Activated naive CD4-positive, alpha-beta T cell treated with anti-CD3 and anti-CD28 coated beads, Interleukin-2, amount 50 U/mL, for 24 hours (primary cell): ENCODE measurements at regions not wholly inside any gene's neighbourhood (a gene's known extent, or its start where the extent isn't known, plus 50 kb on each side); places are given as distances from the start of the nearest gene placed in this dataset.
"Not testable (repeated sequence)": the region's sequence is repeated elsewhere in the genome, so short reads cannot be mapped to it uniquely, and the experiment has no call there.

Source experiments
- H3K27ac Mint-ChIP-seq: one replicate; pipeline ENCODE4 v1.8.0; 2021; ENCODE audit warnings: mild to moderate bottlenecking, mixed read lengths
- H3K27me3 Mint-ChIP-seq: one replicate; pipeline ENCODE4 v1.8.0; 2021; ENCODE audit warnings: mixed read lengths
- H3K36me3 Mint-ChIP-seq: one replicate; pipeline ENCODE4 v1.8.0; 2021; ENCODE audit warnings: mixed read lengths
- H3K4me1 Mint-ChIP-seq: one replicate; pipeline ENCODE4 v1.8.0; 2021; ENCODE audit warnings: mixed read lengths
- H3K4me3 Mint-ChIP-seq: one replicate; pipeline ENCODE4 v1.8.0; 2021; ENCODE audit warnings: mild to moderate bottlenecking, mixed read lengths
- H3K9me3 Mint-ChIP-seq: one replicate; pipeline ENCODE4 v1.8.0; 2021; ENCODE audit warnings: mixed read lengths

DNA sequence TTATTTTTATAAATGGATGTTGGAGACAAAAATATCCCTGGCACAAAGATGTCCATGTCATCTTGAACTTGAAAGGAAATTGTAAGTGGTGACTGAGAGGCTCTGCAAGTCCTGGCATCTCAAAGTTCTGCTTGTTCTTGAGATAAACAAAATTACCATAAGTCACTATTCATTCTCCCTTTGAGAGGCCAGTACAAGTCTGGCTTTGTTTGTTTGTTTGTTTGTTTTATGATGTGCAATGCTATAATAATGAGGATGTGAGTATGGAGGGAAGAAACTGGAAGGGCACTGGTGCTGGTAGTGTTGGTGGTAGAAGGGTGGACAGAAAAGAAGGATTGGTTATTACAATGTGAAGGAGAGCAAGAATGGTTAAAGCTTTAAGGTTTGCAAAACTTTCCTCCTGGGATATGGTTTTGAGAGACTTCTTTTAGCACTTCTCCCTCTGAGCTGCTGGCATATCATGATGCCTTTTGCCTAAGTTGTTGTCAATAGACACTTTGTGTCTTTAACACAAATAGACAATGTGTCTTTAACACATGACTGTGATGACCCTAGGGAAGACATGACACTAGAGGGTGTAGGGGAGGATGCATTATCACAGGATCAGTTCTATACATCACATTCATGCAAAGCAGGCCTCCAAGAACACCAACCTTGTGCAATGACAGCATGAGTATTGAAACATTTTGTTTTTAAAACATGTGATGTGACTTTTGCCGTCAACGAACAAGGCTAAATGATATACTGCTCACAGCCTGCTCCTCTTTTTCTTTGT, 880.5 kb upstream of the GOT2 start:
- Mint-ChIP-seq H3K36me3 (no peaks in the 10 kb centered on the region), H3K4me3 (no peak overlapping the region), H3K9me3 (no peaks in the 10 kb centered on the region), H3K27me3 (no peaks in the 10 kb centered on the region), H3K27ac (no peak overlapping the region), H3K4me1 (no peaks in the 10 kb centered on the region)

DNA sequence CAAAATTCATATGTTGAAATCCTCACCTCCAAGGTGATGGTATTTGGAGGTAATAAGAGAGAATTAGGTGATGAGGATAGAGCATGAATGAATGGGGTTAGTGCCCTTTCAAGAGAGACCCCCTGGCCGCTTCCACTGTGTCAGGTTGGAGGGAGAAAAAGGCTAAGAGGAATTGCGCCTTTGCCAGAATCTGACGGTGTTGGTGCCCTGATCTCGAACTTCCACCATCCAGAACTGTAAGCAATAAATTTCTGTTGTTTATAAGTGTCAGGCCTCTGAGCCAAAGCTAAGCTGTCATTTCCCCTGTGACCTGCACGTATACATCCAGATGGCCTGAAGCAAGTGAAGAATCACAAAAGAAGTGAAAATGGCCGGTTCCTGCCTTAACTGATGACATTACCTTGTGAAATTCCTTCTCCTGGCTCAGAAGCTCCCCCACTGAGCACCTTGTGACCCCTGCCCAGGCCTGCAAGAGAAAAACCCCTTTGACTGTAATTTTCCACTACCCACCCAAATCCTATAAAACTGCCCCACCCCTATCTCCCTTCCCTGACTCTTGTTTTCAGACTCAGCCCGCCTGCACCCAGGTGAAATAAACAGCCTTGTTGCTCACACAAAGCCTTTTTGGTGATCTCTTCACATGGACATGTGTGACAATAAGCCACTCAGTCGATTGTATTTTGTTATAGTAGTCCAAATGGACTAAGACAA, 878.9 kb upstream of the GOT2 start:
- H3K9me3 Mint-ChIP-seq, H3K4me3 Mint-ChIP-seq, H3K27ac Mint-ChIP-seq, H3K27me3 Mint-ChIP-seq, H3K36me3 Mint-ChIP-seq, H3K4me1 Mint-ChIP-seq: not testable (repeated sequence)

DNA sequence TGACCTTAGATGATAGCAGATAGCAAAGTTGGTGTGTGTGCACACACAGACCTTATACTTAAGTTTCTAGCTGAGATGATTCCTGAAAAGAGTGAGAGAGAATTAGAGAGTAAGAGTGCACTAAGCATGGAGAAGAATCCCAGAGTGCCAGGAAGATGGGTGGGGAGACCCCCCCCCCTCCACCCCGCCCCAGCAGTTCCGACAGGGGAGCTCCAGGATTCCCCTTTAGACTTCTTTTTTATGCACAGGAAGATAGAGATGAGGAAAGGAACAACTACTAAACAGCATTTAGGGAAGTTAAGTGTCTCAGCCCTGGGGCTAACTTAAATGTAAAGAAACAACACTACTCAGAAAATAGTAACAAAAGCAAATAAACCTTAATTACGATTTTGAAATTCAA, 878.0 kb upstream of the GOT2 start:
- H3K36me3 Mint-ChIP-seq = no peaks in the 10 kb centered on the region

DNA sequence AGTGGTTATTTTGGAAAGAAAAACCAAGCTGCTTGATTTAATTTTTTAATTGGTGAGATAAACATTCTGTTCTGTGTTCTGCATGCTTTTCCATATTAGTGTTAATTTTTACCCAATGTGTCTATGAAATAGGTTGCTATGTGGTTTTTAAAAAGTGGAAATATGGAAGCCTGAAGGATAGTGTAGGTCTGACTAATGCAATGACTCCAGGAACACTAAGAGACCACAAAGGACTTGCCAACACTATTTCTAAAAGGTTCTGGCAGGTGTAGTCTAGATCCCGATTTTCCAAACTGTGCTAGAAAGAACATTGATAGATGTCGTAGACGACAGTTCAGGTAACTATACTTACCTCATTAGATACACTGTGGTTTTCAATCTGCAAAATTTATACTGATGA, 877.4 kb upstream of the GOT2 start:
- Mint-ChIP-seq H3K4me1 (no peaks in the 10 kb centered on the region), H3K27ac (no peak overlapping the region), H3K4me3 (no peak overlapping the region), H3K9me3 (no peaks in the 10 kb centered on the region), H3K36me3 (no peaks in the 10 kb centered on the region), H3K27me3 (no peaks in the 10 kb centered on the region)

More for the DNA sequence above, 878.0 kb upstream of the GOT2 start:
- no peaks in the 10 kb centered on the region for H3K4me1 Mint-ChIP-seq
- no peak overlapping the region for H3K27ac Mint-ChIP-seq
- H3K4me3 Mint-ChIP-seq = no peak overlapping the region
- H3K9me3 Mint-ChIP-seq = no peaks in the 10 kb centered on the region
- no peaks in the 10 kb centered on the region for H3K27me3 Mint-ChIP-seq

DNA sequence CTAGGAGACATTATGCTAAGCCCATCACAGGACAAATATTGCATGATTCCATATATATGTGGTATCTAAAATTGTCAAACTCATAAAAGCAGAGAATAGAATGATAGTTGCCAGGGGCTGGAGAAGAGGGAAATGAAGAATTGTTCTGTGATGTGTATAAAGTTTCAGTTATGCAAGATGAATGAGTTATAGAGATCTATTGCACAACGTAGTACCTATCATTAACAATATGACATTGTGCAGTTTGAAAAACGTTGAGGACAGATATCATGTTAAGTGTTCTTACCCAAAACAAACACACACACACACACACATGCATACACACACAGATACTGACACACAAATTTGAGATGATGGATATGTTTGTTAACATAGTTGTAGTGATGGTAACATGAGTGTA, 871.6 kb upstream of the GOT2 start:
- Mint-ChIP-seq H3K9me3 (no peaks in the 10 kb centered on the region), H3K4me1 (no peaks in the 10 kb centered on the region), H3K36me3 (no peaks in the 10 kb centered on the region), H3K4me3 (no peak overlapping the region), H3K27ac (no peak overlapping the region), H3K27me3 (no peaks in the 10 kb centered on the region)

DNA sequence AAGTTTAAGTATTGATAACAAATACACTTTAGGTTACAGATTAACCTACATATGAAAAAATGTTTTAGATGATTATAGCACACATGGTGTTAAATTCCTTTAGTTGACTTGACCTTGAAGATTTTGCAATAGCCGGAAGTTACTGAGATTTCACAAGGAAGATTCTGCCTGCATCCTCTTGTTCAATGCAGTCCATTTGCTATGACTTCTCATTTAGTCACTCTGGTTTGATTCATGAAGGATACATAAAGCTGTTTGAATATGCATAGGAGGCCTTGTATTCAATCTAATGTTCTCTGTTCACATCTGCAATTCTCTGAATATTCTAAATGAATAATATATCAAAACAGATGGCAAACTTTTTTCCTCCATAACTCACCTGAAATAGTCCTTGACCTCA, 870.2 kb upstream of the GOT2 start:
- Mint-ChIP-seq H3K27ac (no peak overlapping the region), H3K4me1 (no peaks in the 10 kb centered on the region), H3K9me3 (no peaks in the 10 kb centered on the region), H3K36me3 (no peaks in the 10 kb centered on the region), H3K27me3 (no peaks in the 10 kb centered on the region), H3K4me3 (no peak overlapping the region)

DNA sequence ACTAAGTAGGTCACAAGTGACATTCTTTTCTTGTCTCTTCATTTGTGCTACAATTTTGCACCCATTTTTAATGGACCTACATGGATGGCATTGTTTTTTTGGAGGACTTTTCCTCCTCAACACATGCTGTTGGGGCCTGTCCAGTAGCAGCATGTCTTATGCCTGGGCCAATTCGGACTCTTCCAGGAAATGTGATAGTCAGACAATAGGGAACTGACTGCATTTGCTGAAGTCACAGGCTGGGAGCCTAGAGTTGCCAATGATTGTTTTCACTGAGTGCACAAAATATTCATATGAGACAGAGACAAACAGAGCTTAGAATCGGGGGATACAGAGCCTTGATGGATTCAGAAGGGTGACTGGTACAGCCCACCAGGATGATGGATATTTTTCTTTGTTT, 867.3 kb upstream of the GOT2 start:
- H3K4me3 Mint-ChIP-seq = no peak overlapping the region
- H3K4me1 Mint-ChIP-seq = no peaks in the 10 kb centered on the region
- no peaks in the 10 kb centered on the region for H3K27me3 Mint-ChIP-seq
- no peak overlapping the region for H3K27ac Mint-ChIP-seq
- H3K9me3 Mint-ChIP-seq = no peaks in the 10 kb centered on the region
- H3K36me3 Mint-ChIP-seq = no peaks in the 10 kb centered on the region

DNA sequence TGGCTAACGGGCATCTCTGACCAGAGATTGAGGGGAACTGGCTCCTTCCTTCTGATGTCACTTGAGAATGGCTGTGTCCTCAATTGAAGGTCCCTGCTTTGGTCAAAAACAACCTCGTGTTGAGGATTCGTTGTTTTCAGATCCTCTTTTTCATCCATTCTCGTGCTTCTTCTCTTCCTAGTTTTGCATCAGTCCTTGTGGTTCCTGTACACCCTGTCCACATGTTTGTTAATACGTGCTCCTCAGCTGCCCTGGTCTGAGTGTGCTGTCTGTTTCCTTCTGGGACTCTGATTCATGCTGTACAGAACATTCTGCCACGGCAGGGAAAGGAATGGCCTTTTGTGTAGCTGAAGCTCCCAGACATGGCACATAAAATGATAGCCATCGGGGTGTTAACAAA, 863.2 kb upstream of the GOT2 start:
- Mint-ChIP-seq H3K4me1 (no peaks in the 10 kb centered on the region), H3K27ac (no peak overlapping the region), H3K4me3 (no peak overlapping the region), H3K9me3 (peaks cover 7% of the 10 kb centered on the region), H3K36me3 (no peaks in the 10 kb centered on the region), H3K27me3 (no peaks in the 10 kb centered on the region)

DNA sequence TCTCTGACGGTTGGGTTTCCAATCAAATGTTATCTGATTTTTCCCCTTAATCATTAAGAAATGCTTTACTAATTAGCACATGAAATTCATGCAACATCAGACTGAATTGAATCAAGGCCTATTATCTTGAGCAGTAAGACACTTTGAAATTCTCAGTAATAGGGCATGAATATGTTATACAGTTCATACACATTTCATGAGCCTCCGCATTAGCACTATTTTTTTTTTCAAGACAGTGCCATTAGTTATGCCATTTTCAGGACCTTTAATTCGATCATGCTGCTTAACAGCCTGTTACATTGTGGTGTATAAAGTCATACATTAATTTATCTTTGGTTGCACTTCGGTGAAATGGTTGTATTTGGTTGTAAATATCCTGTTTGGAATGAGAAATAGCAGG, 862.6 kb upstream of the GOT2 start:
- no peak overlapping the region for H3K27ac Mint-ChIP-seq
- H3K4me3 Mint-ChIP-seq = no peak overlapping the region
- H3K27me3 Mint-ChIP-seq = no peaks in the 10 kb centered on the region
- H3K4me1 Mint-ChIP-seq = no peaks in the 10 kb centered on the region
- no peaks in the 10 kb centered on the region for H3K36me3 Mint-ChIP-seq
- H3K9me3 Mint-ChIP-seq = peaks cover 7% of the 10 kb centered on the region

DNA sequence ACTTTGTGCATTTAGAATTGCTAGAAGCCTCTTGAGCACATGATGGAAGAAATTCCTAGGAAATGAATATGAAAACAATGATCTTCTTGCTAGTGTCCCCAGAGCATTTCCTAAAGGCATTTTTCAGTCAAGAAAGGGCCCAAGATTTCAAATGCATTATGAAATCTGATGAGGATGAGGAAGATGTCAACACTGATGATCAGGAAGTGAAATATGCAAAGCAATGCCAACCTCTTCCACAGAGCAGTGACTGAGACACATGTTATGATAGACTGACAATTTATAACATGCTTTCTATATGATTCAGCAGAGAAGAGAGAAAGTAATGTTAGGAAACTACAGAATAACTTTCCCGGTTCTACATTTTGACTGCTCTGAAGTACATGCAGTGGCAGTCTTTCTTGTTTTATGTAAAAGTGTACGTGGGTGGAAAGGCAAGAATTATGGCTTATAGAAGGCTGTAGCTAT, 859.1 kb upstream of the GOT2 start:
- Mint-ChIP-seq H3K4me3 (no peak overlapping the region), H3K4me1 (no peaks in the 10 kb centered on the region), H3K36me3 (no peaks in the 10 kb centered on the region), H3K27me3 (no peaks in the 10 kb centered on the region), H3K9me3 (peaks cover 14% of the 10 kb centered on the region), H3K27ac (no peak overlapping the region)

DNA sequence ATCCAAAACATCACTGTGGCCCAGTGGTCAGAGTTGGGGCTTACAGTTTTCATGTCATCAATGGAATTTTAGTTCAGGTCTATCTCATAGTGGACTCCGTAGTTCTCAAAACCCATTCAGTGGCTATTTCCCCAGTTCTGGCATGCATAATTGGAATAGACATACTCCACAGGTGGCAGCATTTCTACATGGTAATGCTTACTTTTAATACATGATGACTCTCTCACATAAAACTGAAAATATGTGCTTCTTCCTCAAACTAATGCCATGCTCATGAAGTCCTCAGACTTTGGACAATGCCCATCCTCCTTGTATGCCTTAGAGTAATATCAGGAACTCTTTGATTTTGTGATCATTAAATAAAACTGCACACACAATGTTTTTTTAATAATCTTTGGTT, 857.4 kb upstream of the GOT2 start:
- Mint-ChIP-seq H3K4me1 (no peaks in the 10 kb centered on the region), H3K36me3 (no peaks in the 10 kb centered on the region), H3K27me3 (no peaks in the 10 kb centered on the region)

DNA sequence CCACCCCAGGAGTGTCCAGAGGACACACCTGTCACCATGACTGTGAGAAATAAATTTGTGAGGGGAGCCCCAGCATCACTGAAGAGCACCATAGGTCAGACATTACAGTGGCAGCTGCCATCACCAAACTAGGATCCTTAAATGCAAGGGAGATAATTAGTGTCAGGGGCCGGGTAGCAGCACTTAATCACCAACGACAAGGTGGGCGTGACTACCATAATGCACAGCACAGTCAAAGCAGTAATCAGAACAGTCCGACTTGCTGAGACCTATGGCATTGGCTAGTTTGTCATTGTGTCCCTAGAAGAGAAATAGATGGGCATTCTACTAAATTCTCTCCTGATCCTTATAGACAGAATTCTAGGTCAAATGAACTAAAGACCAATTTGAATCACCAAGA, 856.7 kb upstream of the GOT2 start:
- H3K4me1 Mint-ChIP-seq = no peaks in the 10 kb centered on the region

More for the DNA sequence above, 857.4 kb upstream of the GOT2 start:
- H3K9me3 Mint-ChIP-seq = peaks cover 14% of the 10 kb centered on the region
- H3K4me3 Mint-ChIP-seq = no peak overlapping the region
- H3K27ac Mint-ChIP-seq = no peak overlapping the region

DNA sequence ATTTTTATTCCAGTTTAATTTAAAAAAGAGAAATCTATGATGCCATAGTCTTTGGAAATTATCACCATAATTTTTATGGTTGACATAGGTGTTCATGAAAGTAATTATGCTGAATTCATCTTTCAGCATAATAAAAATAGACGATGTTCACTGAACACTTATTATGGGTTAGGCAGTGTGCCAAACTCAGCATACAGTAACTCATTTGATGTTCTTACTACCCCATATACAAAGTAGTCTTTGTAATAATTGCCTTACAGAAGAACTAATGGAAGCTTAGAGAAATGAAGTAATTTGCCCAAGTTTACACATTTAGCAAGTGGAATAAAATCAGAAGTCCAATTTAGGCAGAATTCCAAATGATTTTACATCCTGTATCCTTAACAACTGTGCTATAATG, 852.2 kb upstream of the GOT2 start:
- no peaks in the 10 kb centered on the region for H3K36me3 Mint-ChIP-seq
- H3K27ac Mint-ChIP-seq = no peak overlapping the region
- peaks cover 7% of the 10 kb centered on the region for H3K9me3 Mint-ChIP-seq
- no peaks in the 10 kb centered on the region for H3K4me1 Mint-ChIP-seq
- H3K27me3 Mint-ChIP-seq = no peaks in the 10 kb centered on the region
- H3K4me3 Mint-ChIP-seq = no peak overlapping the region

More for the DNA sequence above, 856.7 kb upstream of the GOT2 start:
- Mint-ChIP-seq H3K9me3 (peaks cover 14% of the 10 kb centered on the region), H3K27me3 (no peaks in the 10 kb centered on the region), H3K36me3 (no peaks in the 10 kb centered on the region), H3K4me3 (no peak overlapping the region), H3K27ac (no peak overlapping the region)

DNA sequence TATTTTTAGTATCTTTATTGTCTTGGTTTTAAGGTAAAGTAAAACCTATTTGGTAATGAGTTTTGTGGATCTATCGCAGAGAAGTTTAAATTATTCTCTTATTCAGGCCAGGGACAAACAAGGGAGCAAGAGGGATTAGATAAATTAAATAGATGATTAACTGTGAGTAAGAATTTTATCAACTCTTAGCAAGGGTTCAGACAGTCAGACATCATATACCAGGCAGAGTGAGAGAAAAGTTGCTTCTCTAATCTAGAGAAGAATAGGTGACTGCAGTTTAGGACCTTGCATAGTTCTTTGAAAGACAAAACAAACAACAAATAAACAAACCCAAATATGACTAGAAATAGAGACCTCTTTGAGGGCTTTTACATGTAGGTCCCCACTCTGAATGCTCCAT, 840.2 kb upstream of the GOT2 start:
- Mint-ChIP-seq H3K9me3 (peaks cover 19% of the 10 kb centered on the region), H3K4me3 (no peak overlapping the region), H3K36me3 (no peaks in the 10 kb centered on the region), H3K27ac (no peak overlapping the region), H3K4me1 (no peaks in the 10 kb centered on the region), H3K27me3 (no peaks in the 10 kb centered on the region)

DNA sequence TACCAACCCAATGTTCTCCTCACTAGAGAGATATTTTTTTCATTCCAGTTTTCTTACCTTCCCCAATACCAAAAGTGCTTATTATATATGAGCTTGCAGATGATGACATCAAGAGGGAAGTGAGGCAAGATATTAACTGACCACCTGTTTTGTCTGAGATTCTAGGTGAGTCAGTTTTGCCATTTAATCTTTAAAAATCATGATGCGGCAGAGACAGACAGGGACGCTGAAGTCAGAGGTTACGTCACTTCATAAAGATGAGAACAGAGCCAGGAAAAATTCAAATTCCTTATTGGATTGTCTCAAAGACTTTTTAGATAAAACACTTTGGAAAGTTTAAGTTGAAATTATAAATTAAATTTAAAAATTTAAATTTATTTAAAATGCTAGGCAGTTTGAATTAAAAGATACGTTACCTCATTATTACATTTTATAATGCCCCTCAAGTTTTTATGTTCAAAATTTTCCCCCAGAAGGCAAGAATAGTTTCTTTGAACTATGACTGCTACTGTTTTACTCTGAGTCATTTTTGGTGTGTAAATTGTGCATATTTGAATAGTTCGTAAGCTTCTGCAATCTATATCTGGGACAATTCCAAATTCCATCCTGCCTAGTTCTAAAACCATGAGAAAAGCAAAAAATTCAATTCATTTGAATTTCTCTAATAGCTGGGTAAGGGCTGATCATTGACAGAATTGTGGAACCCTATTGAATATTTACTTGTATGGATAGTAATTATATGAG, 839.6 kb upstream of the GOT2 start:
- no peak overlapping the region for H3K27ac Mint-ChIP-seq
- no peak overlapping the region for H3K4me3 Mint-ChIP-seq
- H3K36me3 Mint-ChIP-seq = no peaks in the 10 kb centered on the region
- no peaks in the 10 kb centered on the region for H3K27me3 Mint-ChIP-seq
- H3K4me1 Mint-ChIP-seq = no peaks in the 10 kb centered on the region
- H3K9me3 Mint-ChIP-seq = peaks cover 15% of the 10 kb centered on the region

DNA sequence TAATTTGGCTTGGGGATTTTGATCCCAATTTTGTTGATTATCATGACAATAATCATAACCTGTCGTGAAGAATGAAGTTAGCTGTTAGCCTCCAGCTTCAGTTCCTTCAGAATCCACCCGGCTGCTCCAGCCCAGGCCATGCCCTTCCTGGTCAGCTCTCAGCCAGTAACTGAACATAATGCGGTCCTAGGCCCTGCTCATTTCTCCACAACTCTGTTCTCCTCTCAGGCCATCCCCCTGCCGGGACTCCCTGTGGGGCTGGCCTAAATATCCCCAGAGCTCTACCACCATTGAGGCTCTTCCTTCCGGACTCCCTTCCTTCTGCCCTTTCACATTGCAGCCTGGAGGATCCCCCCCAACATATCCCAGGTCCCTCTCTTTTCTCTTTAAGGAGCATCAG, 833.4 kb upstream of the GOT2 start:
- no peak overlapping the region for H3K4me3 Mint-ChIP-seq
- no peaks in the 10 kb centered on the region for H3K4me1 Mint-ChIP-seq
- H3K9me3 Mint-ChIP-seq = peaks cover 11% of the 10 kb centered on the region

More for the DNA sequence above, 833.4 kb upstream of the GOT2 start:
- H3K36me3 Mint-ChIP-seq = no peaks in the 10 kb centered on the region
- H3K27me3 Mint-ChIP-seq = no peaks in the 10 kb centered on the region
- no peak overlapping the region for H3K27ac Mint-ChIP-seq
